CD4-positive, CD25-positive, alpha-beta regulatory T cell (primary cell): ENCODE measurements at regions not wholly inside any gene's neighbourhood (a gene's known extent, or its start where the extent isn't known, plus 50 kb on each side); places are given as distances from the start of the nearest gene placed in this dataset.

Source experiments
- ATAC-seq, 2 donors: fragments of 150-1000 bp; cut with Tn5 transposase; one replicate each; pipeline ENCODE4 v1.10.0; 2021; ENCODE audit warnings: low read depth in 2 of 2, moderate number of reproducible peaks in 2 of 2, moderate library complexity in 1 of 2
- DNase-seq, 3 donors: peaks; one replicate each; pipeline versions ENCODE4 v3.0.0 to v3.0.0-alpha.2; 2012 to 2022; ENCODE audit warnings: mixed read lengths in 1 of 3
- H3K27ac ChIP-seq: one replicate; pipeline ENCODE4 v1.7.0; 2013; ENCODE audit warnings: mild to moderate bottlenecking, low read length; ENCODE audit not compliant: insufficient read depth, poor library complexity, severe bottlenecking
- H3K27me3 ChIP-seq: one replicate; pipeline ENCODE4 v1.7.0; 2013; ENCODE audit warnings: low read length; ENCODE audit not compliant: control insufficient read depth, insufficient read depth
- H3K36me3 ChIP-seq: one replicate; pipeline ENCODE4 v1.7.0; 2013; ENCODE audit warnings: mild to moderate bottlenecking, low read length, moderate library complexity; ENCODE audit not compliant: control insufficient read depth, insufficient read depth
- H3K4me1 ChIP-seq: 2 replicates; pipeline ENCODE4 v1.7.0; 2013; ENCODE audit warnings: mild to moderate bottlenecking, low read length; ENCODE audit not compliant: insufficient read depth, control insufficient read depth, poor library complexity, severe bottlenecking
- H3K4me3 ChIP-seq: one replicate; pipeline ENCODE4 v1.7.0; 2013; ENCODE audit warnings: low read depth, mild to moderate bottlenecking, low read length, moderate library complexity
- H3K9me3 ChIP-seq, 2 experiments: 1 replicate in 1 of 2; 2 replicates in 1 of 2; pipeline ENCODE4 v1.7.0; 2013; ENCODE audit warnings: low read length in 2 of 2, mild to moderate bottlenecking in 1 of 2, moderate library complexity in 1 of 2; ENCODE audit not compliant: control insufficient read depth in 2 of 2
- H3K27ac Mint-ChIP-seq, 3 donors: one replicate each; pipeline ENCODE4 v1.8.0; 2020 to 2022; ENCODE audit warnings: mild to moderate bottlenecking in 3 of 3, mixed read lengths in 3 of 3, moderate library complexity in 2 of 3
- H3K27me3 Mint-ChIP-seq: one replicate; pipeline ENCODE4 v1.8.0; 2022; ENCODE audit warnings: mild to moderate bottlenecking, mixed read lengths
- H3K36me3 Mint-ChIP-seq: one replicate; pipeline ENCODE4 v1.8.0; 2020; ENCODE audit warnings: mixed read lengths
- H3K4me1 Mint-ChIP-seq, 4 donors: one replicate each; pipeline ENCODE4 v1.8.0; 2020 to 2022; ENCODE audit warnings: mixed read lengths in 4 of 4, mild to moderate bottlenecking in 1 of 4
- H3K4me3 Mint-ChIP-seq, 4 donors: one replicate each; pipeline ENCODE4 v1.8.0; 2020 to 2022; ENCODE audit warnings: mild to moderate bottlenecking in 4 of 4, mixed read lengths in 4 of 4, moderate library complexity in 3 of 4
- H3K9me3 Mint-ChIP-seq, 7 donors: one replicate each; pipeline ENCODE4 v1.8.0; 2020 to 2022; ENCODE audit warnings: mixed read lengths in 7 of 7, mild to moderate bottlenecking in 3 of 7, moderate library complexity in 2 of 7

- Mint-ChIP-seq H3K9me3 (peaks cover 0 to 8% (median 4%) of the 10 kb centered on the region in 7 donors), H3K27me3 (no peaks in the 10 kb centered on the region), H3K36me3 (no peaks in the 10 kb centered on the region), H3K27ac (no peak overlapping the region), H3K4me1 (no peaks in the 10 kb centered on the region), H3K4me3 (no peak overlapping the region)
- H3K36me3 ChIP-seq: no peaks in the 10 kb centered on the region
- H3K27ac ChIP-seq: no peak overlapping the region
- ATAC-seq (no peak), DNase-seq (no peak)
- no peaks in the 10 kb centered on the region for H3K4me1 ChIP-seq
- H3K9me3 ChIP-seq: no peaks in the 10 kb centered on the region
- H3K27me3 ChIP-seq: no peaks in the 10 kb centered on the region
- H3K4me3 ChIP-seq: no peak overlapping the region
Measured at GRCh38 chr4:124519196-124519595, 193.3 kb downstream of the ANKRD50 start.

DNA sequence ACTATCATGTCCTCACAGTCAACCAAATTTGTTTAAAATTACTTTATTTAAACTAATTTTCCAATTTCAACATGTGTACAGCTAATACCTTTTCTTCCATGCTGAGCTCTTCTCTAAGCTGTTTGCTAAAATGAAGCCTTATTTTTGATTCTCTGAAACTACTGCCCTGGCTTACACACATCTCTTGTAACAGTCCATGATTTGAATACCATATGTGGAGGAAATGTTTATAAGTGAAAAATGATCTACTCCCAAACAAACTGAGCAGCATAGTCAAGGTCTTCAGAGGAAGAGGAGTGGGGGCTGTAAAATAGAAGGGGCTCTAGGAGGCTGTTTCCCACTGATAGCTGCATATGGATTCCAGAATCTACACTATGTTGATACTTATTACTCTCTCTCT is 188.7 kb downstream of the ANKRD50 start:
- H3K36me3 Mint-ChIP-seq: no peaks in the 10 kb centered on the region
- H3K27me3 ChIP-seq: no peaks in the 10 kb centered on the region
- no peaks in the 10 kb centered on the region for H3K4me1 ChIP-seq
- H3K27me3 Mint-ChIP-seq: no peaks in the 10 kb centered on the region
- H3K9me3 Mint-ChIP-seq: peaks cover 0 to 8% (median 4%) of the 10 kb centered on the region in 7 donors
- no peak overlapping the region for H3K27ac ChIP-seq
- DNase-seq (no peak), ATAC-seq (no peak)
- H3K4me1 Mint-ChIP-seq: peaks cover 0 to 4% (median 0%) of the 10 kb centered on the region in 4 donors
- H3K4me3 ChIP-seq: no peak overlapping the region
- H3K4me3 Mint-ChIP-seq: no peak overlapping the region
- H3K9me3 ChIP-seq: no peaks in the 10 kb centered on the region
- H3K27ac Mint-ChIP-seq: no peak overlapping the region
- no peaks in the 10 kb centered on the region for H3K36me3 ChIP-seq

DNA sequence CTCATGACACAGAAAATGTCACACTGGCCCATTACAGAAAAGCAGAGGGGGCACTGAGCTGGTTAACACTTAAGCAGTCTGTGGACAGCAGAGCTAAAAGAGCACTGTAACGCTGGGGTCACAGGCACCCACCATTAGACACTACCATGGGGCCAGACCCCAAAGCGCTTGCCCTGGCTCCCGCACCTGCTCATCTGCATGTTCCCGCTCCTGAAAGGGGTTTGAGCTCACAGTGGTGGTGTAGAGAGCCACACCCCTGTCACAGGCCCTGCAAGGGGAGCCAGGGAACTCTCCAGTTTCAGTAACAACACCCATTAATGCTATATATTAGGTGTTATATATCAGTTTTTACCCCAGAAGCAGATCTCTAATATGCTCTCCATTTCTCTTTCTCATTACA is 187.0 kb downstream of the ANKRD50 start:
- Mint-ChIP-seq H3K27ac (no peak overlapping the region), H3K4me3 (no peak overlapping the region), H3K4me1 (peaks cover 0 to 4% (median 0%) of the 10 kb centered on the region in 4 donors), H3K27me3 (no peaks in the 10 kb centered on the region), H3K9me3 (peaks cover 0 to 5% (median 4%) of the 10 kb centered on the region in 7 donors), H3K36me3 (no peaks in the 10 kb centered on the region)
- H3K27ac ChIP-seq: no peak overlapping the region
- H3K36me3 ChIP-seq: no peaks in the 10 kb centered on the region
- DNase-seq (no peak), ATAC-seq (no peak)
- H3K4me3 ChIP-seq: no peak overlapping the region
- no peaks in the 10 kb centered on the region for H3K27me3 ChIP-seq
- no peaks in the 10 kb centered on the region for H3K9me3 ChIP-seq
- no peaks in the 10 kb centered on the region for H3K4me1 ChIP-seq

- no peak overlapping the region for H3K4me3 Mint-ChIP-seq
- Histone ChIP-seq H3K27me3 (no peaks in the 10 kb centered on the region), H3K4me1 (no peaks in the 10 kb centered on the region), H3K9me3 (no peaks in the 10 kb centered on the region), H3K27ac (no peak overlapping the region), H3K36me3 (no peaks in the 10 kb centered on the region), H3K4me3 (no peak overlapping the region)
- no peak overlapping the region for H3K27ac Mint-ChIP-seq
- peaks cover 0 to 4% (median 0%) of the 10 kb centered on the region in 4 donors for H3K4me1 Mint-ChIP-seq
- no peaks in the 10 kb centered on the region for H3K36me3 Mint-ChIP-seq
- ATAC-seq: no peak
- DNase-seq: no peak
- no peaks in the 10 kb centered on the region for H3K27me3 Mint-ChIP-seq
- peaks cover 0 to 5% (median 3%) of the 10 kb centered on the region in 7 donors for H3K9me3 Mint-ChIP-seq
Measured at GRCh38 chr4:124526331-124526730, 186.2 kb downstream of the ANKRD50 start.

- H3K27me3 Mint-ChIP-seq: no peaks in the 10 kb centered on the region
- H3K9me3 ChIP-seq: no peaks in the 10 kb centered on the region
- no peaks in the 10 kb centered on the region for H3K36me3 Mint-ChIP-seq
- no peak for DNase-seq
- H3K27ac Mint-ChIP-seq: no peak overlapping the region
- no peaks in the 10 kb centered on the region for H3K27me3 ChIP-seq
- H3K9me3 Mint-ChIP-seq: peaks cover 1 to 7% (median 2%) of the 10 kb centered on the region in 7 donors
- no peak overlapping the region for H3K4me3 ChIP-seq
- no peak overlapping the region for H3K4me3 Mint-ChIP-seq
- peaks cover 0 to 4% (median 0%) of the 10 kb centered on the region in 4 donors for H3K4me1 Mint-ChIP-seq
- H3K4me1 ChIP-seq: no peaks in the 10 kb centered on the region
- no peaks in the 10 kb centered on the region for H3K36me3 ChIP-seq
- no peak for ATAC-seq
- H3K27ac ChIP-seq: no peak overlapping the region
Measured at GRCh38 chr4:124526769-124527168, 185.8 kb downstream of the ANKRD50 start.

DNA sequence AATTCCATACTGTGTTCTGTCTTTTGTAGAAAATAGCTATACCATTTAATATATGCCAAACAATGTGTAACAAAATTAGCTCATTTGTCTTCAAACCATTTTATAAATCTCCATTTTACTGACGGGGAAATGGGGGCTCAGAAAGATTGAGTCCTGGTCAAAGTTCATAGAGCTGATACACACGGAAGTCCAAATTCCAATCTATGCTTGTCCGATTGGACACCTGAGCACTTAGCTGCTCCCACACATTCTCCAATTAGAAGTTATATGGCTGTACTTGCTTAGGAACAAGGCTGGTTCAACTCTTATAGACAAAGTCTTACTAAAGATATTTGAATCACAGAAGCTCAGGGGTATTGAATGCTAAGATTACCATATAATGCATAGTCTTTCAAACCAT is 185.2 kb downstream of the ANKRD50 start:
- H3K36me3 Mint-ChIP-seq: no peaks in the 10 kb centered on the region
- H3K4me1 Mint-ChIP-seq: peaks cover 0 to 4% (median 0%) of the 10 kb centered on the region in 4 donors
- DNase-seq: no peak
- no peaks in the 10 kb centered on the region for H3K9me3 ChIP-seq
- no peaks in the 10 kb centered on the region for H3K36me3 ChIP-seq
- no peaks in the 10 kb centered on the region for H3K27me3 ChIP-seq
- H3K27ac Mint-ChIP-seq: no peak overlapping the region
- H3K4me3 Mint-ChIP-seq: no peak overlapping the region
- no peak for ATAC-seq
- no peaks in the 10 kb centered on the region for H3K4me1 ChIP-seq
- peaks cover 1 to 7% (median 2%) of the 10 kb centered on the region in 7 donors for H3K9me3 Mint-ChIP-seq
- no peak overlapping the region for H3K27ac ChIP-seq
- no peaks in the 10 kb centered on the region for H3K27me3 Mint-ChIP-seq
- no peak overlapping the region for H3K4me3 ChIP-seq

- no peak overlapping the region for H3K27ac Mint-ChIP-seq
- no peaks in the 10 kb centered on the region for H3K36me3 Mint-ChIP-seq
- Histone ChIP-seq H3K27me3 (no peaks in the 10 kb centered on the region), H3K36me3 (no peaks in the 10 kb centered on the region), H3K4me1 (no peaks in the 10 kb centered on the region), H3K27ac (no peak overlapping the region), H3K4me3 (no peak overlapping the region), H3K9me3 (no peaks in the 10 kb centered on the region)
- no peaks in the 10 kb centered on the region for H3K27me3 Mint-ChIP-seq
- DNase-seq (no peak), ATAC-seq (no peak)
- peaks cover 0 to 9% (median 1%) of the 10 kb centered on the region in 7 donors for H3K9me3 Mint-ChIP-seq
- H3K4me1 Mint-ChIP-seq: peaks cover 0 to 4% (median 0%) of the 10 kb centered on the region in 4 donors
- H3K4me3 Mint-ChIP-seq: no peak overlapping the region
Measured at GRCh38 chr4:124529131-124529530, 183.4 kb downstream of the ANKRD50 start.

GRCh38 chr4:124530464-124531077 is 182.0 kb downstream of the ANKRD50 start:
- Histone ChIP-seq H3K4me3 (no peak overlapping the region), H3K4me1 (no peaks in the 10 kb centered on the region), H3K27ac (no peak overlapping the region), H3K27me3 (no peaks in the 10 kb centered on the region), H3K36me3 (no peaks in the 10 kb centered on the region), H3K9me3 (no peaks in the 10 kb centered on the region)
- no peaks in the 10 kb centered on the region for H3K4me1 Mint-ChIP-seq
- H3K4me3 Mint-ChIP-seq: no peak overlapping the region
- no peak for DNase-seq
- no peaks in the 10 kb centered on the region for H3K36me3 Mint-ChIP-seq
- peaks cover 0 to 11% (median 1%) of the 10 kb centered on the region in 7 donors for H3K9me3 Mint-ChIP-seq
- no peaks in the 10 kb centered on the region for H3K27me3 Mint-ChIP-seq
- no peak for ATAC-seq
- H3K27ac Mint-ChIP-seq: no peak overlapping the region
